ENCODE measurements at regions not wholly inside any gene's neighbourhood (a gene's known extent, or its start where the extent isn't known, plus 50 kb on each side); places are given as distances from the start of the nearest gene placed in this dataset.
"Not testable (repeated sequence)": the region's sequence is repeated elsewhere in the genome, so short reads cannot be mapped to it uniquely, and the experiment has no call there.

DNA sequence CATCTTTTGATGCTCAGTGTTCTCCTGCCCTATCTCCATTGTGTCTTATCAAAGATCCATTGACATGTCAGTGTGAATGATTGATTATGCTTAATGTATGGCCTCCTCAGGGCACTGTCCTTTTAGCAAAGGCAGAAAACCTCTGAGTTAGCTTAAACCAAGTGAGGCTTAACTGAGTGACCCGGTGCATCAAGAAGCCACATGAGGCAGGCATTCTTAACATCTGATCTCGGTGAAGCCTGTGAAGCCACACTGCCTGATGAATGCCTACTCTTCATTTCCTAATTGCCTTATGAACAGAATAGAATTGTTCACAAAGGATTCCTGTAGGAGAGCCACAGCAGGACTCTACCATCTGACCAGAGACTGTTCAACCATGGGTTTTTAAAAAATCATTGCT lies 168.1 kb upstream of the SOX21 start:
- Histone ChIP-seq H3K27me3 (replicated peaks) (no peaks in the 10 kb centered on the region; the same call in 1 of the 2 replicates), H3K4me3 (no peak overlapping the region), H3K36me3 (no peaks in the 10 kb centered on the region), H3K4me1 (replicated peaks) (no peaks in the 10 kb centered on the region), H3K27ac (no peak overlapping the region), H3K9me3 (replicated peaks) (no peaks in the 10 kb centered on the region)
- DNase-seq (ENCODE audit: low read depth in 1 of 2, low spot score in 2 of 2), result no peak

DNA sequence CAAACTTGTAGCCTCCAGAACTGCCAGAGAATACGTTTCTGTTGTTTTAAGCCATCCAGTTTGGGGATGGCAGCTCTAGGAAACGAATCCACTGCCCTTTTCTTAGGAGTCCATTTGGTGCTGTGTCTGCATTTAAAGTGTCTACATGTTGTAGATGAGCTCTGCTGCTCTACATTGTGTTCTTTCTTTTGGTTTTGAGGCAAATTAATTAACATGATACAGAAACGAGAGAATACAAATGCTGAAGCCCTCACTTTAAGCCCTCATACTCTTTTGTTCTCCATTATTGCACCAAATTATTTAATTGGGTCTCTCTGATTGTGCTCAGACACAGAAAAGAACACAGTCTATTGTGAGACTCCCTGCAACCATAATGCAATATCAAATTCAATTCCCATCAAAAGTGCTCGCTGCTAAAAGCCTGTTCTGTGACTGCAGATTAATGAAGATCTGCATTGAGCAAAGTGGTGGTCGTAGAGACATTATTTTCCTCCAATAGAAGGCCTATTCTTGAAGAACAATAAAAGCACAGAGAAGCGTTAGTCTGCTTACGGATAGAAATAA lies 166.3 kb upstream of the SOX21 start:
- H3K27ac ChIP-seq, result no peak overlapping the region
- no peaks in the 10 kb centered on the region for H3K36me3 ChIP-seq
- H3K4me1 ChIP-seq (replicated peaks), result no peaks in the 10 kb centered on the region
- no peak overlapping the region for H3K4me3 ChIP-seq
- DNase-seq (ENCODE audit: low read depth in 1 of 2, low spot score in 2 of 2), result no peak
- H3K9me3 ChIP-seq (replicated peaks), result no peaks in the 10 kb centered on the region
- H3K27me3 ChIP-seq (replicated peaks), result no peaks in the 10 kb centered on the region; the same call in 1 of the 2 replicates

DNA sequence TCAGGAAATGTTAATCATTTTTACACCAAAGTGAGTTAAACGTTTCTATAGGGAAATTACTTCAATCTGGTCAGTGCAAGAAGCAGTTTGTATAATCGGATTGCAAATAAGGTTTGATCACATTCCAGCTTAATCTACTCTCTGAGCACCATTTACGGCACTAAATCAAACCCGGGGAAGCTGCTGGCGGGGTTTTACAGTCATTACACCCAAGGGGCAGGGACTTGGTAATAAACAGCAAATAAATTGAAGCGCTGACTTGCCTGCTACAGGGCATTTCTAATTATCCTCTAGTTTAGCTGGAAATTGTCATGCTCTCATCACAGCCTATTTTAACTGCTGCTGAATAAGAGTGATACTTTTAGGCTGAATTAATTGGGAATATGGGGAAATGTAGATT lies 152.1 kb upstream of the SOX21 start:
- no peaks in the 10 kb centered on the region for H3K9me3 ChIP-seq (replicated peaks)
- H3K36me3 ChIP-seq, result no peaks in the 10 kb centered on the region
- H3K4me1 ChIP-seq (replicated peaks), result no peaks in the 10 kb centered on the region
- H3K27ac ChIP-seq, result no peak overlapping the region
- H3K27me3 ChIP-seq (replicated peaks), result peaks cover 11% of the 10 kb centered on the region
- DNase-seq (ENCODE audit: low read depth in 1 of 2, low spot score in 2 of 2), result no peak
- H3K4me3 ChIP-seq, result no peak overlapping the region

DNA sequence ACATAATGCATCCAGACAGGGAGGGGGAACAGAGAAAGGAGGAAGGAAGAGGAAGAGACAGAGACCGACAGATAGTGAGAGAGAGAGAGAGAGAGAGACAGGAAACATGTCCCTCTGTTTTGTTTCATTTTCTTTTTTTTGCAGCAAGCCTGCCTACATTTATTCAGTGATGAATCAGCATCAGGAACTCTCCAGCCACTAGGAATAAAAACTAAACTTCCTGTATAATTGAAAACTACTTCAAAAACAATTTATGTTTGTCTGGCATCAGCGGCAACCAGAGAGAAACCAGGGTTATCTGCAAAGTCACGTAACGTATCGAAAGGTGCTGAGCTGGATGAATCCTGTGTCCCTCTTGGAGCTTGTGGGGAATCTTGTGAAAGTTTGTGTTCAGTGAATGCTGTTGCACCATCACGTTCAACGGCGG lies 148.6 kb upstream of the SOX21 start:
- no peak overlapping the region for H3K27ac ChIP-seq
- H3K4me1 ChIP-seq (replicated peaks), result no peaks in the 10 kb centered on the region
- H3K36me3 ChIP-seq, result no peaks in the 10 kb centered on the region
- peak overlapping the region; percentile 30 for H3K4me3 ChIP-seq
- DNase-seq (ENCODE audit: low read depth in 1 of 2, low spot score in 2 of 2), result peak in 1 of 2 experiments; percentile 23
- peaks cover 11% of the 10 kb centered on the region for H3K27me3 ChIP-seq (replicated peaks)
- H3K9me3 ChIP-seq (replicated peaks), result no peaks in the 10 kb centered on the region

DNA sequence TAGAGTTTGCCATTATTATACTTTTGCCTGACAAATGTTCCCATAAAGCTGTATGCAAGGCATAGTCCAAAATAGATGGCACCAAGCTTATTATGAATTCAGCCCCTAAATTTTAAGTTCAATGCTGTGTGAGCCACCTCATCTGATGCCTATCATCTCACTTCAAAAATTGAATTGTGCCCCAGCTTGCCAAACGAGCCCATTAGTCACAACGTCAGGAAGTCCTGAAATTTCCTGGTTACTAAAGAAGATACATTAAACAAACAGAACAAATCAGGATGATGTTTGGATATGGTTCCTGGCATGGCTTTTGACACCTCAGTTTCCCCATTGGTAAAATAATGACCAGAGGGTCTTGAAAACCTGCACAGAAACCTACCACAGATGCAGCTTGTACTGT lies 147.5 kb upstream of the SOX21 start:
- Histone ChIP-seq H3K9me3 (replicated peaks) (no peaks in the 10 kb centered on the region), H3K36me3 (no peaks in the 10 kb centered on the region), H3K27me3 (replicated peaks) (peaks cover 11% of the 10 kb centered on the region), H3K4me1 (replicated peaks) (no peaks in the 10 kb centered on the region), H3K4me3 (no peak overlapping the region), H3K27ac (no peak overlapping the region)
- DNase-seq (ENCODE audit: low read depth in 1 of 2, low spot score in 2 of 2), result no peak

DNA sequence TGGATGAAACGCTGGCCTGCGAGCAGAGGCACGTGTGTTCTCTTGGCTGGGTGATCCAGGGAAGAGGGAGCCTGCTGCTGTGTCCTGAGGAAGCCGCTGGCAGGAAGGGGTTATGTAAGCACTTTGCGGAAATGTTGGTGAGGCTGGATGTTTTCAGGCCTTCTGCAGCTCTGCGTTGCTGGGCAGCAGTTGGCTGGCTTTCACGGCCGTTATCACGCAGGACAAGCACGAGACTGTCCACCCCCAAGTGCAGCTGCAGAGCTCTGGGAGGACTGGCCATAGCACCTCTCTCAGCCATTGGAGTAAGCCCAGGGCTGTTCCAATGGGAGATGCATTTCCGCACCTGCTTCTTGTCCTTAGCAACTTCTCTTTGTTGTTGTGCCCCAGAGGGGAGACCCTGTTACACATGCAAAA lies 146.9 kb upstream of the SOX21 start:
- no peaks in the 10 kb centered on the region for H3K9me3 ChIP-seq (replicated peaks)
- DNase-seq (ENCODE audit: low read depth in 1 of 2, low spot score in 2 of 2), result no peak
- H3K27ac ChIP-seq, result no peak overlapping the region
- peaks cover 11% of the 10 kb centered on the region for H3K27me3 ChIP-seq (replicated peaks)
- H3K36me3 ChIP-seq, result no peaks in the 10 kb centered on the region
- H3K4me3 ChIP-seq, result no peak overlapping the region
- no peaks in the 10 kb centered on the region for H3K4me1 ChIP-seq (replicated peaks)

DNA sequence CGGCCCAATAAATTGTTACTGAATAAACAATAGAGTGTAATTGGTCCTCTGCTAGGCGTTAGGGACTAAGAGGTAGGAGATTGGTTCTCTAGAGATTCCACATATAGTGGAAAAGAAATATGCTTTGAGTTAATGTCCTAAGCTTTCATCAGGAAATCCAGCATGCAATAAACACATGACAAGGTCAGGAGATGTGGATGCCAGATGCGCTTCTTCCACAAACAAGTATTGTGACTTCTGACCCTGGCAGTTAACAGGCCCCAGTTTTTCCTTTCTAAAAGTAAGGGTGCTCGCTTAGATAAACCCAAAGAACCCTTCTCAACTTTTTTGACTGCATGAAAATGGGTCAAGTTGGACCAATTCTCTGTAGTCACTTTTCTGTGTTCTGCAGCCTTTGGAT lies 146.5 kb upstream of the SOX21 start:
- Histone ChIP-seq H3K27me3 (replicated peaks) (peaks cover 7% of the 10 kb centered on the region), H3K9me3 (replicated peaks) (no peaks in the 10 kb centered on the region), H3K27ac (no peak overlapping the region), H3K4me1 (replicated peaks) (no peaks in the 10 kb centered on the region), H3K36me3 (no peaks in the 10 kb centered on the region), H3K4me3 (no peak overlapping the region)
- no peak for DNase-seq (ENCODE audit: low read depth in 1 of 2, low spot score in 2 of 2)

DNA sequence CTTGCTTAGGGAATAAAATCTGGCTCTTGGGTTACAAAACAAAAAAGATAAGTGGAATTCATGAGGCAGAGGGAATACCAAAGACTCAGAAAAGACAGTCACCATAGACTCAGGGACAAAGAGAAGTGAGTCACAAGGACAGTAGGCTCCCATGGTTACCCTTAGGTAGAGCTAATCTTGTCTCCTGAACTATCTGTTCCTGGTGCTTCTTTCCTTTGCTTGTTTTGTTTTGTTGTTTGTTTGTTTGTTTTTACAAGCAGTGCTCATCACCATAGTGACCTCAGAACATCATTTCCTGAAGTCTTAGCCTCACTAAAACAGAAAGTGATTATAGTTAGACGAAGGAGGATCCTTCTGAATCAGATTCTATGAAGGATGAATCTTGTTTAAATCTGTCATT lies 142.3 kb upstream of the SOX21 start:
- no peaks in the 10 kb centered on the region for H3K36me3 ChIP-seq
- no peaks in the 10 kb centered on the region for H3K9me3 ChIP-seq (replicated peaks)
- H3K4me1 ChIP-seq (replicated peaks), result no peaks in the 10 kb centered on the region
- H3K4me3 ChIP-seq, result no peak overlapping the region
- no peaks in the 10 kb centered on the region; the same call in 1 of the 2 replicates for H3K27me3 ChIP-seq (replicated peaks)
- no peak overlapping the region for H3K27ac ChIP-seq
- DNase-seq (ENCODE audit: low read depth in 1 of 2, low spot score in 2 of 2), result no peak

DNA sequence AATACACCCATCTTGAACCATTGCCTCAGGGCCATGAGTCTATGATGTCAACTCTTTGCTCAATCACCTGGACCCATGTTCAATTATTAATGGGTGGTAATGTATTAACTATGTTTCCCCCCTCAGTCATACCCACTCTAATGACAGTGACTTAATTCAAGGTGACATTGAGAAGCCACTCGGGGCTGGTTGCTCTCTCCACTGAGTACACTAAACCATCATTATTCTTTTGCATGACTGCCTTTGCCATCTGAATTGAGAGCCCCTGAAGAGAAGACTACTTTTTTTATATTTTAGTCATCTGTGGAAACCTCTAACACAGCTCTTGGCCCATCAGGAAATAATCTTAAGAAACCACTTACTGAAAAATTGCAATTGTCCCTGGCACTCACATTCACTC lies 139.2 kb upstream of the SOX21 start:
- Histone ChIP-seq H3K27ac (no peak overlapping the region), H3K4me3 (no peak overlapping the region), H3K4me1 (replicated peaks) (no peaks in the 10 kb centered on the region), H3K27me3 (replicated peaks) (no peaks in the 10 kb centered on the region; the same call in 1 of the 2 replicates), H3K36me3 (no peaks in the 10 kb centered on the region), H3K9me3 (replicated peaks) (no peaks in the 10 kb centered on the region)
- DNase-seq (ENCODE audit: low read depth in 1 of 2, low spot score in 2 of 2), result no peak

DNA sequence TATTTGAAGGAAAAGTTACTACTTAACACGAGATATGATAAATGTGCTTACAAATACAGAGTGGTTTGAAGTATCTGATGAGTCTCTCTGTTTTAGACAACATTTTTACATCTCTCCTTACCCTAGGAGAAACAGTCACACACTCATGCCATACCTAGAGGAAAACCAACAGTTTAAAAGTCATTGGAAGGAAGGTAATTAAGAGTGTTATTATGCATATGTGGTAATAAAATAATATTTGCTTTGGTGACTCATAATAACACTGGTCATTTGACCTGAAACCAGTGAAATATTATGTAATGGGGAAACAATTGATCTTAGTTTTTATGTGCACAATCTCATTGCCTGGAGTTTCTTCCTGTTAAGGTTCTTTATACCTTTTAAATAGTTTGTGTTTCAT lies 136.9 kb upstream of the SOX21 start:
- no peaks in the 10 kb centered on the region; the same call in 1 of the 2 replicates for H3K27me3 ChIP-seq (replicated peaks)
- H3K9me3 ChIP-seq (replicated peaks), result no peaks in the 10 kb centered on the region
- no peaks in the 10 kb centered on the region for H3K4me1 ChIP-seq (replicated peaks)
- DNase-seq (ENCODE audit: low read depth in 1 of 2, low spot score in 2 of 2), result no peak
- H3K27ac ChIP-seq, result no peak overlapping the region
- H3K36me3 ChIP-seq, result no peaks in the 10 kb centered on the region
- no peak overlapping the region for H3K4me3 ChIP-seq

DNA sequence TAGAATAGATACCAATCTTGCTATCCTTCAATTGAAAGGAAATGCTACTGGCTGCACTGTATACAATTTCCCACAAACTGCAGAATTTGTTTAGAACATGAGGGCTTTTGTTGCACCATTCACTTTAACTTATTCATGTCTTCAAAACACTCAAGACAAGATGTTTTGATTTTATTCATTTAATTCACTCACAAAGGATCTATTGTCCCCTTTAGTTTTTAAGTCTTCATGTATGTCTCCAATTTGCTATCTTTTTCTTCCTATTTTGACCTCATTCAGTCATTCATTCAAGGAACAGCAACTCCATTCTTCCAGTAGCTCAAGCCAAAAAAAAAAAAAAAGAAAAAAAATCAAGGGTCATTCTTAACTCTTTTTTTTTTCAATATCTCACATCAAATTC lies 130.6 kb upstream of the SOX21 start:
- no peak overlapping the region for H3K4me3 ChIP-seq
- no peak overlapping the region for H3K27ac ChIP-seq

DNA sequence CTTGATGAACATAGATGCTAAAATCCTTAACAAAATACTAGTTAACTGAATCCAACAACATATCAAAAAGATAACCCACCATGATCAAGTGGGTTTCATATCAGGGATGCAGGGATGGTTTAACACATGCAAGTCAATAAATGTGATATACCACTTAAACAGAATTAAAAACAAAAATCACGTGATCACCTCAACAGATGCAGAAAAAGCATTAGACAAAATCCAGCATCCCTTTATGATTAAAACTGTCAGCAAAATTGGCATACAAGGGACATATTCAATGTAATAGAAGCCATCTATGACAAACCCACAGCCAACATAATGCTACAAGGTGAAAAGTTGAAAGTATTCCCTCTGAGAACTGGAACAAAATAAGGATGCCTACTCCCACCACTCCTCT lies 124.7 kb upstream of the SOX21 start:
- not testable (repeated sequence) for H3K36me3 ChIP-seq; H3K4me3 ChIP-seq; DNase-seq (ENCODE audit: low read depth in 1 of 2, low spot score in 2 of 2); H3K9me3 ChIP-seq (replicated peaks); H3K27ac ChIP-seq; H3K4me1 ChIP-seq (replicated peaks); H3K27me3 ChIP-seq (replicated peaks)

More for the DNA sequence above, 130.6 kb upstream of the SOX21 start:
- H3K27me3 ChIP-seq (replicated peaks), result no peaks in the 10 kb centered on the region
- H3K4me1 ChIP-seq (replicated peaks), result no peaks in the 10 kb centered on the region
- no peaks in the 10 kb centered on the region for H3K9me3 ChIP-seq (replicated peaks)
- DNase-seq (ENCODE audit: low read depth in 1 of 2, low spot score in 2 of 2), result no peak
- no peaks in the 10 kb centered on the region for H3K36me3 ChIP-seq

DNA sequence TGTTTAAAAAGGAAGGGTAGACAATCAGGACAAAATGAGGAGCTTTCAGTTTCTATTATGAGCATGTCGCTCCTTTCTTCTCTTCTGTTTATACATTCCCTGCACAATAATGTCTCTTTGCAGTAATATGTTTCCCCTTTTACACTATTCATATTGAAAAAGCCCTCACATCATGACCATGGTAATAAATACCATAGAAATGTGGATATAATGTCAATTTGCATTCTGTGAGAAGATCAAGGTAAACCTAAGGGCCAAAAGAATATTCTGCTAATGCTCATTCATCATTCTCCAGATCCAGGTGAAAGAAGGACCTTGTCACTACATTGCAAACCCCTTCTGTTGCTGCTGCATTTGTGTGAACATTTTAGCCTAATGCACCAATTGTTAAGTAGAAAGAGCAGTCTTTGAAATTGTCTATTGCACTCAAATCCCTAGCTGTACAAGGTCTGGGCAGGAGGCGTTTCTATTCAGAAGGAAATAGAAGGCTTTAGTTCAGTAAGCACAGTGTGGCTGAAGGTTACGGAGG lies 117.6 kb upstream of the SOX21 start:
- H3K4me1 ChIP-seq (replicated peaks), result no peaks in the 10 kb centered on the region
- H3K4me3 ChIP-seq, result no peak overlapping the region
- no peaks in the 10 kb centered on the region for H3K9me3 ChIP-seq (replicated peaks)
- H3K36me3 ChIP-seq, result no peaks in the 10 kb centered on the region
- H3K27me3 ChIP-seq (replicated peaks), result 0 out of 2 replicates have a peak, but pooled peaks cover 4% of the 10 kb centered on the region
- no peak overlapping the region for H3K27ac ChIP-seq
- no peak for DNase-seq (ENCODE audit: low read depth in 1 of 2, low spot score in 2 of 2)

DNA sequence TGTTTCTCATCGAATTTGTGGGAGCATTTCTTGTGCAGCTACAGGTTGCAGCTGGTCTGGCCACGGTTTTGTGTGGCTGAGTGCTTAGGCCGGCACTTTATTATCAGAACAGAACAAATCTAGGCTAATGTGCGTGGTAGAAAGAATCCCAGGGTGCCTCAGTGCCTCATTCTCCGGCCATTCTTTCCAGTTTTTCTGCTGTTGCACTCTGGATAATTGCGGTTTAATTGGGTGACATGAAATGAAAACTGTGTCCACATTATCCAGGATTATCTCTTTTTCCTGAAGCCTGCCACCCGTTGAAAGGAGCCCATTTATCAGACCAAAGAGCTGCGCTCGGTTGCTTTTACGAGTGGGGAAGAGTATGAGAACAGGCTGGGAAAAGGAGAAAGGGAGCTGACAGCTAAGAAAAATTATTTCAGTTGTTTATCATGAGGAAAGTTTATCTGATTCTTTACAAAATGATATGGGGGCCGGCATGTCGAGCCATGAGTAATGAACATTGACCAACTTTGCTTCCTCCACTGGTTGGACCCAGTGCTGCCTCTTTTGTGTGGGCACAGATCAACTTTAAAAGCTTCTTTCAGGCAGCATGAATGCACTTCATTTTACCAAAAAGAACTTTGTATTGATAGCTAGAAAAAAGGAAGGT lies 117.0 kb upstream of the SOX21 start:
- DNase-seq (ENCODE audit: low read depth in 1 of 2, low spot score in 2 of 2), result no peak
- Histone ChIP-seq H3K9me3 (replicated peaks) (no peaks in the 10 kb centered on the region), H3K27me3 (replicated peaks) (0 out of 2 replicates have a peak, but pooled peaks cover 4% of the 10 kb centered on the region), H3K27ac (no peak overlapping the region), H3K4me1 (replicated peaks) (no peaks in the 10 kb centered on the region), H3K4me3 (no peak overlapping the region), H3K36me3 (no peaks in the 10 kb centered on the region)
